Liver (tissue), 8 donors: ENCODE measurements at regions not wholly inside any gene's neighbourhood (a gene's known extent, or its start where the extent isn't known, plus 50 kb on each side); places are given as distances from the start of the nearest gene placed in this dataset.

Experiments used
- DNase-seq: peaks from one replicate; pipeline ENCODE4 v3.0.0-alpha.2; 2017; ENCODE audit warnings: low spot score
- H3K27ac ChIP-seq, 2 donors: one replicate each; pipeline ENCODE4 v1.7.0; 2013; ENCODE audit warnings: inconsistent platforms in 2 of 2, low read length in 2 of 2, control low read depth in 1 of 2, low read depth in 1 of 2, mild to moderate bottlenecking in 1 of 2
- H3K27me3 ChIP-seq, 4 donors: one replicate each; pipeline versions ENCODE4 v1.6.1 to v1.7.0; 2013; ENCODE audit warnings: low read length in 3 of 4, inconsistent platforms in 1 of 4, mild to moderate bottlenecking in 1 of 4, moderate library complexity in 1 of 4; ENCODE audit not compliant: control insufficient read depth in 4 of 4, insufficient read depth in 4 of 4
- H3K36me3 ChIP-seq, 4 donors: one replicate each; pipeline versions ENCODE4 v1.6.1 to v1.7.0; 2013; ENCODE audit warnings: low read length in 3 of 4, mild to moderate bottlenecking in 3 of 4, low read depth in 1 of 4, moderate library complexity in 1 of 4; ENCODE audit not compliant: control insufficient read depth in 4 of 4, insufficient read depth in 3 of 4
- H3K4me1 ChIP-seq, 4 donors: one replicate each; pipeline versions ENCODE4 v1.6.1 to v1.7.0; 2013; ENCODE audit warnings: low read length in 3 of 4, mild to moderate bottlenecking in 3 of 4, moderate library complexity in 1 of 4; ENCODE audit not compliant: control insufficient read depth in 4 of 4, insufficient read depth in 4 of 4
- H3K4me3 ChIP-seq, 3 donors: one replicate each; pipeline versions ENCODE4 v1.6.1 to v1.7.0; 2013; ENCODE audit warnings: low read length in 3 of 3, control low read depth in 1 of 3, low read depth in 1 of 3, mild to moderate bottlenecking in 1 of 3
- H3K9ac ChIP-seq, 2 donors: one replicate each; pipeline ENCODE4 v1.7.0; 2013; ENCODE audit warnings: low read length in 2 of 2, mild to moderate bottlenecking in 2 of 2, moderate library complexity in 2 of 2, control low read depth in 1 of 2, low read depth in 1 of 2
- H3K9me3 ChIP-seq, 4 donors: one replicate each; pipeline versions ENCODE4 v1.6.1 to v1.7.0; 2013; ENCODE audit warnings: low read length in 3 of 4; ENCODE audit not compliant: control insufficient read depth in 4 of 4
- EGR1 ChIP-seq, 2 donors: IDR thresholded peaks; 2 replicates each; pipeline ENCODE4 v1.6.1; 2016 to 2018; ENCODE audit warnings: antibody characterized with exemption in 2 of 2, low read depth in 2 of 2
- HNF4G ChIP-seq: IDR thresholded peaks from 2 replicates; pipeline ENCODE4 v1.6.1; 2016; ENCODE audit warnings: antibody characterized with exemption
- NR2F2 ChIP-seq: IDR thresholded peaks from 2 replicates; pipeline ENCODE4 v1.6.1; 2016; ENCODE audit warnings: antibody characterized with exemption
- RAD21 ChIP-seq, 2 donors: IDR thresholded peaks; 2 replicates each; pipeline ENCODE4 v1.6.1; 2016; ENCODE audit warnings: antibody characterized with exemption in 2 of 2, mild to moderate bottlenecking in 2 of 2
- RXRA ChIP-seq, 2 donors: IDR thresholded peaks; 2 replicates each; pipeline ENCODE4 v1.6.1; 2017 to 2018; ENCODE audit warnings: antibody characterized with exemption in 2 of 2, mild to moderate bottlenecking in 1 of 2
- WGBS: extraction: QIAGEN DNeasy Blood & Tissue Kit; methylation state at CpG from one replicate; pipeline ENCODE4 v1.1.7; 2013; 5-methylcytosine and 5-hydroxymethylcytosine counted together
- TF ChIP-seq, protein P1 (sequence below): fragments of 150-350 bp; IDR thresholded peaks from 2 replicates; pipeline ENCODE4 v1.5.1; 2017; ENCODE audit warnings: improper control_type of control experiment, low read depth, low read length; ENCODE audit not compliant: missing input control
- TF ChIP-seq, protein P2 (sequence below): IDR thresholded peaks from 2 replicates; pipeline ENCODE4 v1.6.1; 2016; ENCODE audit warnings: antibody characterized with exemption
- TF ChIP-seq, protein P3 (sequence below): IDR thresholded peaks from 2 replicates; pipeline ENCODE4 v1.6.1; 2016; ENCODE audit warnings: antibody characterized with exemption
- TF ChIP-seq, protein P4 (sequence below): IDR thresholded peaks from 2 replicates; pipeline ENCODE4 v1.6.1; 2016; ENCODE audit warnings: antibody characterized with exemption, mild to moderate bottlenecking
- donor health status: healthy.
- donor health status: healthy.
- donor health status: healthy.
- donor health status: healthy.
- donor health status: healthy.

DNA sequence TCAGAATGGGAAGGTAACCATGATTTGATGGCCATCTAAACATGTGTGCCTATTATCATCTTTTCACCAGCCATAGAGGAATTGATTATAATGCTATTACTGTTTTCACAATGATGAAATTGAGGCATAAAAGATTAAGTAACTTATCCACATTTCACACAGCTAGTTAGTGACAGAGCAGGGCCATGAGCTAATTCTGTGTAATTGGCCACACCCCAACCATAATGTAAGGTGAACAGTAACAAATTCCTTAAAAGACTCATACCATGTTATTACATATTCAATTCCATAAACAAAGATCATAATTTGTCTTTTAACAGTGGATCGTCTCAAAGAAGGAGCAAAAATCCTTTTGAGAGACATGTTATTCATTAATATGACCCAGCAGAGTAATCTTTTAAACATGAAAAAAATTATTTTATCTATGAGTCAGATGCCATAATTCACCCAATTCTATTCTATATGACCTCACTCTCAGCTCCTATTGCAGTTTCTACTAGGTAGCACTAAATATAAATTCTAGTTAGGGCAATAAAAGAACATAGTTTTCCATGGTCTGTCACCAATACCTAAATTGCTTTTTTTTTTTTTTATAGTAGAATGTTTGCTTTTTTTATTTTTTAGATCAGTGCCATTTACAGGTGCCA lies 475.8 kb upstream of the SLC39A10 start:
- H3K36me3 ChIP-seq, result no peaks in the 10 kb centered on the region
- no peaks in the 10 kb centered on the region for H3K27me3 ChIP-seq
- H3K9ac ChIP-seq, result no peak overlapping the region
- WGBS, result 86% methylated on average over 1 of the region's 1 CpG
- DNase-seq, result no peak
- no peak overlapping the region for H3K27ac ChIP-seq
- TF ChIP-seq, protein P1, sequence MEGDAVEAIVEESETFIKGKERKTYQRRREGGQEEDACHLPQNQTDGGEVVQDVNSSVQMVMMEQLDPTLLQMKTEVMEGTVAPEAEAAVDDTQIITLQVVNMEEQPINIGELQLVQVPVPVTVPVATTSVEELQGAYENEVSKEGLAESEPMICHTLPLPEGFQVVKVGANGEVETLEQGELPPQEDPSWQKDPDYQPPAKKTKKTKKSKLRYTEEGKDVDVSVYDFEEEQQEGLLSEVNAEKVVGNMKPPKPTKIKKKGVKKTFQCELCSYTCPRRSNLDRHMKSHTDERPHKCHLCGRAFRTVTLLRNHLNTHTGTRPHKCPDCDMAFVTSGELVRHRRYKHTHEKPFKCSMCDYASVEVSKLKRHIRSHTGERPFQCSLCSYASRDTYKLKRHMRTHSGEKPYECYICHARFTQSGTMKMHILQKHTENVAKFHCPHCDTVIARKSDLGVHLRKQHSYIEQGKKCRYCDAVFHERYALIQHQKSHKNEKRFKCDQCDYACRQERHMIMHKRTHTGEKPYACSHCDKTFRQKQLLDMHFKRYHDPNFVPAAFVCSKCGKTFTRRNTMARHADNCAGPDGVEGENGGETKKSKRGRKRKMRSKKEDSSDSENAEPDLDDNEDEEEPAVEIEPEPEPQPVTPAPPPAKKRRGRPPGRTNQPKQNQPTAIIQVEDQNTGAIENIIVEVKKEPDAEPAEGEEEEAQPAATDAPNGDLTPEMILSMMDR, result no peak
- TF ChIP-seq, protein P2, sequence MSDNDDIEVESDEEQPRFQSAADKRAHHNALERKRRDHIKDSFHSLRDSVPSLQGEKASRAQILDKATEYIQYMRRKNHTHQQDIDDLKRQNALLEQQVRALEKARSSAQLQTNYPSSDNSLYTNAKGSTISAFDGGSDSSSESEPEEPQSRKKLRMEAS, result no peak
- TF ChIP-seq, protein P3, sequence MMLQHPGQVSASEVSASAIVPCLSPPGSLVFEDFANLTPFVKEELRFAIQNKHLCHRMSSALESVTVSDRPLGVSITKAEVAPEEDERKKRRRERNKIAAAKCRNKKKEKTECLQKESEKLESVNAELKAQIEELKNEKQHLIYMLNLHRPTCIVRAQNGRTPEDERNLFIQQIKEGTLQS, result no peak
- H3K9me3 ChIP-seq, result no peaks in the 10 kb centered on the region
- H3K4me3 ChIP-seq, result no peak overlapping the region
- H3K4me1 ChIP-seq, result no peaks in the 10 kb centered on the region

DNA sequence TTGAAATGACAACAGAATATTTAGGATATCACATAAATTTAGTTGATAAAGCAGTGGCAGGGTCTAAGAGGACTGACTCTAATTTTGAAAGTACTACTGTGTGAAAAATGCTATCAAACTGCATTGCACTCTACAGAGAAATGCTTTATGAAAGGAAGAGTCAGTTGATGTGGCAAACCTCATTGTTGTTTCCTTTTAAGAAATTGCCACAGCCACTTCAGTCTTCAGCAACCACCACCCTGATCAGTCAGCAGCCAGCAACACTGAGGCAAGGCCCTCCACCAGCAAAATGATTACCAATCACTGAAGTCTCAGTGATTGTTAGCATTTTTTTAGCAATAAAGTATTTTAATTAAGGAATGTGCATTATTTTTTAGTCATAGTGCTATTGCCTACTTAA lies 488.7 kb upstream of the SLC39A10 start:
- H3K4me1 ChIP-seq, result no peaks in the 10 kb centered on the region
- no peaks in the 10 kb centered on the region for H3K36me3 ChIP-seq
- peaks cover 0 to 2% (median 0%) of the 10 kb centered on the region in 4 donors for H3K9me3 ChIP-seq
- no peak overlapping the region for H3K9ac ChIP-seq
- no peaks in the 10 kb centered on the region for H3K27me3 ChIP-seq
- H3K27ac ChIP-seq, result no peak overlapping the region
- TF ChIP-seq, protein P1, result no peak
- TF ChIP-seq, protein P2, result no peak
- no peak for TF ChIP-seq RAD21 (IDR thresholded peaks at IDR 0.05)
- no peak for TF ChIP-seq NR2F2
- no peak for DNase-seq
- no peak overlapping the region for H3K4me3 ChIP-seq

DNA sequence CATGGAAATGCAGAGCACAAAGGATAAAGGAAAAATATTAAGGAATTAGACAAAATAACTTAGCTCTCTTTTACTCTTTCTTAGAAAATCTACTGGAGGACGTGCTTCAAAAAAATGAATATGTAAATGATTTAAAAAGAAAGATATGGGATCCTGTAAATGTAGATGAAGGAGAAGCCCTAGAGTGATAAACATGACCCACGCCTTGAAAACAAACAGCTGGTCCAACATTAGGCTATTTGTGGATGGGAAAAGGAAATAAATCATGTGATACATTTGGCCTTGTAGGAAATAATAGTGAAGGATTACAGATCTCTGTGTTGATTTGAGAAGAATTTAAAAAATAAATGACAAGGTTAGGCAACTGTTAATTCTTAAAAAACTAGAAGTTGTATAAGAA lies 492.1 kb upstream of the SLC39A10 start:
- H3K9ac ChIP-seq, result no peak overlapping the region
- H3K27ac ChIP-seq, result no peak overlapping the region
- no peak overlapping the region for H3K4me3 ChIP-seq
- WGBS, result 48% methylated on average over 2 of the region's 2 CpGs
- no peaks in the 10 kb centered on the region for H3K4me1 ChIP-seq
- peaks cover 0 to 2% (median 0%) of the 10 kb centered on the region in 4 donors for H3K9me3 ChIP-seq
- no peaks in the 10 kb centered on the region for H3K36me3 ChIP-seq
- no peak for DNase-seq
- TF ChIP-seq EGR1 (IDR thresholded peaks at IDR 0.05; ENCODE audit: low read depth in 2 of 2) (no peak), RXRA (IDR thresholded peaks at IDR 0.05) (no peak), HNF4G (no peak)
- TF ChIP-seq, protein P4, sequence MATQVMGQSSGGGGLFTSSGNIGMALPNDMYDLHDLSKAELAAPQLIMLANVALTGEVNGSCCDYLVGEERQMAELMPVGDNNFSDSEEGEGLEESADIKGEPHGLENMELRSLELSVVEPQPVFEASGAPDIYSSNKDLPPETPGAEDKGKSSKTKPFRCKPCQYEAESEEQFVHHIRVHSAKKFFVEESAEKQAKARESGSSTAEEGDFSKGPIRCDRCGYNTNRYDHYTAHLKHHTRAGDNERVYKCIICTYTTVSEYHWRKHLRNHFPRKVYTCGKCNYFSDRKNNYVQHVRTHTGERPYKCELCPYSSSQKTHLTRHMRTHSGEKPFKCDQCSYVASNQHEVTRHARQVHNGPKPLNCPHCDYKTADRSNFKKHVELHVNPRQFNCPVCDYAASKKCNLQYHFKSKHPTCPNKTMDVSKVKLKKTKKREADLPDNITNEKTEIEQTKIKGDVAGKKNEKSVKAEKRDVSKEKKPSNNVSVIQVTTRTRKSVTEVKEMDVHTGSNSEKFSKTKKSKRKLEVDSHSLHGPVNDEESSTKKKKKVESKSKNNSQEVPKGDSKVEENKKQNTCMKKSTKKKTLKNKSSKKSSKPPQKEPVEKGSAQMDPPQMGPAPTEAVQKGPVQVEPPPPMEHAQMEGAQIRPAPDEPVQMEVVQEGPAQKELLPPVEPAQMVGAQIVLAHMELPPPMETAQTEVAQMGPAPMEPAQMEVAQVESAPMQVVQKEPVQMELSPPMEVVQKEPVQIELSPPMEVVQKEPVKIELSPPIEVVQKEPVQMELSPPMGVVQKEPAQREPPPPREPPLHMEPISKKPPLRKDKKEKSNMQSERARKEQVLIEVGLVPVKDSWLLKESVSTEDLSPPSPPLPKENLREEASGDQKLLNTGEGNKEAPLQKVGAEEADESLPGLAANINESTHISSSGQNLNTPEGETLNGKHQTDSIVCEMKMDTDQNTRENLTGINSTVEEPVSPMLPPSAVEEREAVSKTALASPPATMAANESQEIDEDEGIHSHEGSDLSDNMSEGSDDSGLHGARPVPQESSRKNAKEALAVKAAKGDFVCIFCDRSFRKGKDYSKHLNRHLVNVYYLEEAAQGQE, result no peak
- TF ChIP-seq, protein P3, result no peak
- no peaks in the 10 kb centered on the region for H3K27me3 ChIP-seq
